DND-41 (cell line): ENCODE measurements at regions not wholly inside any gene's neighbourhood (a gene's known extent, or its start where the extent isn't known, plus 50 kb on each side); places are given as distances from the start of the nearest gene placed in this dataset.

Source experiments
- ATAC-seq: fragments of 200-7000 bp; cut with Tn5 transposase; 3 replicates; pipeline ENCODE4 v1.9.1; 2021; ENCODE audit warnings: low read depth; ENCODE audit not compliant: insufficient read depth
- DNase-seq: peaks from one replicate; pipeline ENCODE4 v3.0.0-alpha.2; 2020
- H2AFZ ChIP-seq: 2 replicates; pipeline ENCODE4 v1.6.0; 2012; ENCODE audit warnings: low read depth, low read length
- H3K27ac ChIP-seq: 2 replicates; pipeline ENCODE4 v1.5.1; 2012; ENCODE audit warnings: low read length, inconsistent platforms
- H3K27me3 ChIP-seq: fragments of 200-600 bp; sonication (generic); 2 replicates; pipeline ENCODE4 v1.6.0; 2012; ENCODE audit warnings: low read length, mild to moderate bottlenecking, inconsistent platforms; ENCODE audit not compliant: insufficient read depth, poor library complexity
- H3K36me3 ChIP-seq: 2 replicates; pipeline ENCODE4 v1.5.1; 2012; ENCODE audit warnings: low read length, inconsistent platforms; ENCODE audit not compliant: insufficient read depth
- H3K4me1 ChIP-seq: 2 replicates; pipeline ENCODE4 v1.5.1; 2012; ENCODE audit warnings: mild to moderate bottlenecking, low read length; ENCODE audit not compliant: insufficient read depth
- H3K4me2 ChIP-seq: 2 replicates; pipeline ENCODE4 v1.6.0; 2012; ENCODE audit warnings: mild to moderate bottlenecking, moderate library complexity, low read length, inconsistent platforms; ENCODE audit not compliant: insufficient read depth
- H3K4me3 ChIP-seq, 2 experiments: fragments of 200-600 bp in 1 of 2; shearing (Covaris generic) in 1 of 2; 2 replicates each; pipeline ENCODE4 v1.5.1; 2012 to 2016; ENCODE audit warnings: inconsistent platforms in 2 of 2, low read length in 2 of 2, mild to moderate bottlenecking in 2 of 2, low read depth in 1 of 2, moderate library complexity in 1 of 2
- H3K79me2 ChIP-seq: 2 replicates; pipeline ENCODE4 v1.6.0; 2012; ENCODE audit warnings: low read length, inconsistent platforms; ENCODE audit not compliant: insufficient read depth
- H3K9ac ChIP-seq: 2 replicates; pipeline ENCODE4 v1.6.0; 2012; ENCODE audit warnings: low read depth, mild to moderate bottlenecking, inconsistent platforms, low read length, moderate library complexity
- H3K9me3 ChIP-seq: 2 replicates; pipeline ENCODE4 v1.5.1; 2012; ENCODE audit warnings: low read length, moderate library complexity, mild to moderate bottlenecking, inconsistent platforms; ENCODE audit not compliant: insufficient read depth, severe bottlenecking
- H4K20me1 ChIP-seq: 2 replicates; pipeline ENCODE4 v1.6.0; 2012; ENCODE audit warnings: low read length; ENCODE audit not compliant: insufficient read depth
- EZH2 ChIP-seq: IDR thresholded peaks from 3 replicates; pipeline ENCODE4 v1.6.1; 2012; ENCODE audit warnings: borderline replicate concordance, low read depth, mild to moderate bottlenecking, moderate library complexity, low read length, inconsistent platforms; ENCODE audit not compliant: severe bottlenecking
- TF ChIP-seq, protein P1 (sequence below): IDR thresholded peaks from 2 replicates; pipeline ENCODE4 v1.5.1; 2012; ENCODE audit warnings: borderline replicate concordance, low read length, moderate library complexity, mild to moderate bottlenecking; ENCODE audit not compliant: poor library complexity, severe bottlenecking; ENCODE audit errors: extremely low read depth

GRCh38 chr9:86674487-86674886, 272.8 kb downstream of the GAS1 start:
- H2AFZ ChIP-seq: no peak overlapping the region
- H3K27me3 ChIP-seq: no peaks in the 10 kb centered on the region
- H3K4me2 ChIP-seq: no peak overlapping the region
- no peak for TF ChIP-seq EZH2
- TF ChIP-seq, protein P1, sequence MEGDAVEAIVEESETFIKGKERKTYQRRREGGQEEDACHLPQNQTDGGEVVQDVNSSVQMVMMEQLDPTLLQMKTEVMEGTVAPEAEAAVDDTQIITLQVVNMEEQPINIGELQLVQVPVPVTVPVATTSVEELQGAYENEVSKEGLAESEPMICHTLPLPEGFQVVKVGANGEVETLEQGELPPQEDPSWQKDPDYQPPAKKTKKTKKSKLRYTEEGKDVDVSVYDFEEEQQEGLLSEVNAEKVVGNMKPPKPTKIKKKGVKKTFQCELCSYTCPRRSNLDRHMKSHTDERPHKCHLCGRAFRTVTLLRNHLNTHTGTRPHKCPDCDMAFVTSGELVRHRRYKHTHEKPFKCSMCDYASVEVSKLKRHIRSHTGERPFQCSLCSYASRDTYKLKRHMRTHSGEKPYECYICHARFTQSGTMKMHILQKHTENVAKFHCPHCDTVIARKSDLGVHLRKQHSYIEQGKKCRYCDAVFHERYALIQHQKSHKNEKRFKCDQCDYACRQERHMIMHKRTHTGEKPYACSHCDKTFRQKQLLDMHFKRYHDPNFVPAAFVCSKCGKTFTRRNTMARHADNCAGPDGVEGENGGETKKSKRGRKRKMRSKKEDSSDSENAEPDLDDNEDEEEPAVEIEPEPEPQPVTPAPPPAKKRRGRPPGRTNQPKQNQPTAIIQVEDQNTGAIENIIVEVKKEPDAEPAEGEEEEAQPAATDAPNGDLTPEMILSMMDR: no peak
- ATAC-seq (no peak), DNase-seq (no peak)
- H3K79me2 ChIP-seq: no peaks in the 10 kb centered on the region
- H3K9me3 ChIP-seq: peaks cover 5% of the 10 kb centered on the region
- H3K9ac ChIP-seq: no peak overlapping the region
- no peaks in the 10 kb centered on the region for H3K36me3 ChIP-seq
- H3K4me1 ChIP-seq: no peaks in the 10 kb centered on the region
- no peak overlapping the region for H3K27ac ChIP-seq
- H3K4me3 ChIP-seq: no peak overlapping the region
- H4K20me1 ChIP-seq: no peaks in the 10 kb centered on the region

DNA sequence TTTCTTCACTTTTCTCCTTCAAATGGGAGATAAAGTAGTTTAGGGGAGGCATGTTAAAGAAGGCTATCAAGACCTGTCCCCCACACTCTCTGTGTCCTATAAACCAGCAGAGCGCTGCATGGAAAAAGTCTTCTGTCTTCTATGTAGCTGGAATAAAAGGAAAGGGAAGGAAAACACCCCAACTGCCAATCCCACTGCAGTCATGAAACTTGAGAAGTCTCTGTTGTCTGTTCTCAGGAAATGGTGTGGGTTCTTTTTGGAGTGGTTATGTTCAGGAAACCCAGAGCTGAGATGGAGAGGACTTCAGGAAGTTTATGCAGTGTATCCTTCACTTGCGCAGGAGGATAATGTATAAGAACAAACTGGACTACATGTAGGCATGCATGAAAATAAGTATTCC, 274.3 kb downstream of the GAS1 start:
- no peak overlapping the region for H3K4me2 ChIP-seq
- no peaks in the 10 kb centered on the region for H3K27me3 ChIP-seq

GRCh38 chr9:86672301-86672700, 275.0 kb downstream of the GAS1 start:
- Histone ChIP-seq H3K27ac (no peak overlapping the region), H3K4me3 (no peak overlapping the region), H3K36me3 (no peaks in the 10 kb centered on the region), H3K4me1 (no peaks in the 10 kb centered on the region), H3K9ac (no peak overlapping the region), H4K20me1 (no peaks in the 10 kb centered on the region), H3K79me2 (no peaks in the 10 kb centered on the region), H2AFZ (no peak overlapping the region), H3K9me3 (peaks cover 5% of the 10 kb centered on the region), H3K27me3 (no peaks in the 10 kb centered on the region), H3K4me2 (no peak overlapping the region)
- TF ChIP-seq, protein P1: no peak
- no peak for ATAC-seq
- DNase-seq: no peak

More for the DNA sequence above, 274.3 kb downstream of the GAS1 start:
- Histone ChIP-seq H3K79me2 (no peaks in the 10 kb centered on the region), H3K4me3 (no peak overlapping the region), H3K9ac (no peak overlapping the region), H3K9me3 (peaks cover 5% of the 10 kb centered on the region), H3K4me1 (no peaks in the 10 kb centered on the region), H3K27ac (no peak overlapping the region), H3K36me3 (no peaks in the 10 kb centered on the region), H2AFZ (no peak overlapping the region), H4K20me1 (no peaks in the 10 kb centered on the region)
- no peak for DNase-seq
- TF ChIP-seq EZH2: no peak
- ATAC-seq: peak; percentile 49

- Histone ChIP-seq H3K4me3 (no peak overlapping the region), H3K9me3 (peaks cover 5% of the 10 kb centered on the region), H3K79me2 (no peaks in the 10 kb centered on the region), H4K20me1 (no peaks in the 10 kb centered on the region), H3K36me3 (no peaks in the 10 kb centered on the region), H3K4me2 (no peak overlapping the region), H3K27me3 (no peaks in the 10 kb centered on the region), H3K27ac (no peak overlapping the region), H2AFZ (no peak overlapping the region), H3K4me1 (no peaks in the 10 kb centered on the region), H3K9ac (no peak overlapping the region)
- ATAC-seq (no peak), DNase-seq (no peak)
- no peak for TF ChIP-seq EZH2
- TF ChIP-seq, protein P1: no peak
Observed at GRCh38 chr9:86671018-86671417, 276.3 kb downstream of the GAS1 start.
